Renal pelvis (tissue), 1 donor: ENCODE measurements at regions not wholly inside any gene's neighbourhood (a gene's known extent, or its start where the extent isn't known, plus 50 kb on each side); places are given as distances from the start of the nearest gene placed in this dataset.

Experiments
- DNase-seq: peaks from one replicate; pipeline ENCODE4 v3.0.0-alpha.2; 2013

GRCh38 chr4:149121023-149121404 lies 678.8 kb upstream of the NR3C2 start:
- no peak for DNase-seq

DNA sequence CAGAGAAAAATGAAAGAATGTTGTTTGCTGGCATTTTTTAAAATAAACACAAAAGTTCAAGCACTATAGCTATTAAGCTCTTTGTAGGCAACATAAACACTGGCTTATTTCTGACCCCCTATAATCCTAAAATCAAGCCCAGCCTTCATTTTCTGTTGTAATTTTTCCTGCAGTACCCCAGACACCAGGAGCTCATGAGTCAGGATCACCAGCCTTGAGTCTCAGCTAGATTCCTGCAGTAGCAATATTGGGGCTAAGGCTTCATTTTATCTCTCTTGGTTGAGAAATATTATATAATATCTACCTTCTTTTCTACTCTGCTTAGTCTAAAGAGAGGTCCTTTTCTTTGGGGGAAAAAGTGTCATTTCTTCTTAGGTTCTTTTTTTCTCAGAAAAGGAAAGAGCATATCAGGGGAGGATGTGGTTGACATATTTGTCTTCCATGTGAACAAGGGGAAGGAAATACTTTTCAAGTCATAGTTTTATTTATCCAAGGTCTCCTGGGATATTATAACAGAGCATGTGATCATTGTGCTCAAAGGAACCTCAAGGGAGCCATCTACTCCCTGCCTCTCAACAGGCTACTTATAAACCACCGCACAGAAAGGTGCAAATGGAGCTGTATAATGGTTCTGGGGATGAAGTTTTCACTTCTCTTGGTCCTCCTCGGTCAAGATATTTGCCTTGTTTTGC lies 678.3 kb upstream of the NR3C2 start:
- no peak for DNase-seq

DNA sequence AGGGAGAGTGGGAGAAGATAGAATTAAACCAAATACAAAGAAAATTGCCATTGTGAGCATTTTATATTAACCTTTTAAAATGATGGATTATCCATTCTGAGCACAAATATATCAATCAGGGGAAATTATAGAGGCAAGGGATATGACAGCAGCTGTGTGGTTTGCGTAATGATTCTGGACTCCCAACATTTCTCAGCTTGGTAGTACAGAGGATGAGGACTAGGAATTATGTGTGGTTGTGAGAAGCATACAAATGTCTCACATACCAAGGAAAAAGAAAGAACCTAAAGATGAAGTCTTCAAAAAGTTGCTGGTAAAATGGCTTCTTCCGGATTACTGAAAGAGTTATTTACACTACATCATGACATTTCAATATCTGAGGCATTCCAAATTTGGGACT lies 674.6 kb upstream of the NR3C2 start:
- no peak for DNase-seq

GRCh38 chr4:149113804-149114430 lies 671.7 kb upstream of the NR3C2 start:
- no peak for DNase-seq

DNA sequence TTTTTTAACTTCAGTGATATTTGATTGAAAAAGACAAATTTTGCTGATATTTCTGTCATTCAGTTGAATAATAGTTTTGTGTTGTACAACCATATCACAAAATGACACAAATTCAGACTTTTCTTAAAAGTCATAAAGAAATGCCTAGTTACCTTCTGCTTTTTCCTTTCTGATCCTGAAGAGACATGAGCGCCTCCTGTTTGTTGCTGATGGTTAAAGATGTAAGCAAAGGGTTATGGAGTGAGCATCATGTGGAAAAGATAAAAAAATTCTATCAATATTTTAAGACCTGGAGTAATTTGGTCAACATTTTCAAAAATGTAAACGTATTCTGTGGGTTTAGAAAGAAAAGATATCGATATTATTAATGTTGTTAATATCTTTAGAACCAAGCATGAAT lies 669.9 kb upstream of the NR3C2 start:
- no peak for DNase-seq

DNA sequence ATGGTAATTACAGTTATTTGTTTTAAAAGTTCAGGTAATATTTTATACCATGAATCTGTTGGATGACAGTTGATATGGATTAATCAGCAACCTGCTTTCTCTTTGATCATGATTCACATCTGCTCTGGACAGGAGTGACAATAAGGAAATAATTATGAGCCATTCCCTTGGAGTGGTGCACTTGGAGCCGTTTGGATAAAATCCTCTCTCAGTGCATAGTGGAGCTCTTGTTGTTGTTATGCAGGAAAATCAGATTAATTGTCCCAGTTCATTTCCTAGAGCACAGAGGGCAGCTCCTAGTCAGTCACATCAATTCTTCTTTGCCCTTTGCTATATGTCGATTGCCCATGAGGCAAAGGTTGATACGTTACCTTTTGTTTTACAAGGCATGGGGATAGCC lies 668.3 kb upstream of the NR3C2 start:
- DNase-seq = no peak

- DNase-seq = no peak
Observed at GRCh38 chr4:149108626-149109025, 666.4 kb upstream of the NR3C2 start.

- DNase-seq = no peak
Observed at GRCh38 chr4:149102765-149103164, 660.6 kb upstream of the NR3C2 start.

DNA sequence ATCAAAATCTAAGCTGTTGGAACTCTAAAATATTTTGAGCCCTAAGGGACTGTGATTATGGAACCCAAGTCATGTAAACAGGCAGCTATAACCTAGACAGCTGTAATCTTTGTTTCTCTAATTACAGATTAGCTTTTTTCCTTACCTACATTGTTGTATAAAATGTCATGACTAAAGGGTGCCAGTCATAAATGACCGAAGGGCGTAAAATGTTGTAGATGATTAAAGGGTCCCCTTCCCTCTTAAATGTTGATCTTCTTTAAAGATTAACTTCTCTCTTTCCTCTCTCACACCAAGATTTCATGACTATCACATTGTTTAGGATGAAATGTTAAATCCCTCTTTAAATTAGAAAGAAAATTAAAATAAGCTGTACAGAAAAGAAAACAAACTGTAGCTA lies 659.4 kb upstream of the NR3C2 start:
- DNase-seq = no peak

DNA sequence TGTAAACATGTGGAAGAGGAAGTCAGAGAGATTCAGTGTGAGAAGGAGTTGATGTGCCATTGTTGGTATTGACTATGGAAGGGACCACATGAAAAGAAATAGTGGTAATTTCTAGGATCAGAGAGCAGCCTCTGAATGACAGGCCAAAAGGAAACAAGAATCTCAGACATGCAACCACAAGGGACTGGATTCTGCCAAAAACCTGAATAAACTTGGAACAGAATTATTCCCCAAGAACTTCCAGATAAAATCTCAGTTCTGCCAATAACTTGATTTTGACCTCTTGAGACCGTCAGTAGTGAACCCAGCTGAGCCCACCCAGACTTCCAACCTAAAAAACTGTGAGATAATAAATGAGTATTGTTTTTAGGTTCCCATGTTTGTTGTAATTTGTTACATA lies 653.6 kb upstream of the NR3C2 start:
- DNase-seq = no peak

GRCh38 chr4:149095001-149095400 lies 652.8 kb upstream of the NR3C2 start:
- DNase-seq = no peak

- DNase-seq = no peak
Observed at GRCh38 chr4:149084144-149084543, 641.9 kb upstream of the NR3C2 start.

DNA sequence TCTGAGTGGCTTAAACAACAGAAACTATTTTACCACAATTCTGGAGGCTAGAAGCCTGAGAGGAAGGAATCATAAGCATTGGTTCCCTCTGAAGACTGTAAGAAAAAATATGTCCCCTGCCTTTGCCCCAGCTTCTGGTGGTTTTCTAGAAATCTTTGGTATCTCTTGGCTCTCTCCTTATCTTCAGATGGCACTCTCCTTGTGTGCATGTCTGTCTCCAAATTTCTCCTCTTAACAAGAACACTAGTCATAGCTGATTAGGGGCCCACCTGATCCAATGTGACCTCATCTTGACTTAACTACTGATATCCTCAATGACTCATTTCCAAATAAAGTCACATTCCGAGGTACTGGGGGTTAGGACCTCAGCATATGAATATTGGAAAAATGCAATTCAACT lies 635.0 kb upstream of the NR3C2 start:
- DNase-seq = no peak

- no peak for DNase-seq
Observed at GRCh38 chr4:149076401-149076800, 634.2 kb upstream of the NR3C2 start.

DNA sequence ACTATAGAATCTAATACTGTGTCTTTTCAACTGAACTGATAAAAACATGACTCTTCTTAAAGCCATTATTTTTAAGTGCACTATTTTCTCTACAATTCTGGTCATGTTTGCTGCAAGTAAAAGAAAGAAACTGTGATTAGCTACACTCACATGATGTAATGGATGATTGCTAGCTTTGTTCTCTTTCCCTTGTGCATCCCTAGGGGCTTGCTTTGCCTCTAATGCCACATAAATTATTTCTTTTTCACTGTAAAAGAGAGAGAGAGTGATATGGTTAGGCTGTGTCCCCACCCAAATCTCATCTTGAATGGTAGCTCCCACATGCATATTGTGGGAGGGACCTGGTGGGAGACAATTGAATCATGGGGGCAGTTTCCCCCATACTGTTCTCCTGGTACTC lies 630.2 kb upstream of the NR3C2 start:
- no peak for DNase-seq

- no peak for DNase-seq
Observed at GRCh38 chr4:149065753-149066152, 623.5 kb upstream of the NR3C2 start.

- no peak for DNase-seq
Observed at GRCh38 chr4:149062997-149063396, 620.8 kb upstream of the NR3C2 start.

GRCh38 chr4:149057594-149057993 lies 615.4 kb upstream of the NR3C2 start:
- no peak for DNase-seq

DNA sequence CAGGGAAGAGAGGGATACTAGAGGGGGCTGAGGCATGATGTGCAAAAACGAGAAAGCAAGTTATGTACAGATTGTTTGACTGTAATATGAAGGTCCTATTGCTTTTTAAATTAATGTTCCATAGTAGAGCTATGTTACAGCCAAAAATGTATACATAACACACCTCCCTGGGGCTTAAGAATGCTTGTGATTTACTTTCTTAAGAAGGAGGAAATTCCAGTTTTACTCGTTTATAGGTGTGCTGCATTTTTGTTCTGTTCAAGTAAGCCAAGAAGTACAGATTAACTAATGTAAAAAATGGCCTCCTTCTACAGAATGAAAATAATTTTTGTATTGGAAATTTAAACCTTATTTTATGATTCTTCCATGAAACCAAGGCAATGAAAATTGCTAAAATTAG lies 614.4 kb upstream of the NR3C2 start:
- peak; percentile 39 for DNase-seq

DNA sequence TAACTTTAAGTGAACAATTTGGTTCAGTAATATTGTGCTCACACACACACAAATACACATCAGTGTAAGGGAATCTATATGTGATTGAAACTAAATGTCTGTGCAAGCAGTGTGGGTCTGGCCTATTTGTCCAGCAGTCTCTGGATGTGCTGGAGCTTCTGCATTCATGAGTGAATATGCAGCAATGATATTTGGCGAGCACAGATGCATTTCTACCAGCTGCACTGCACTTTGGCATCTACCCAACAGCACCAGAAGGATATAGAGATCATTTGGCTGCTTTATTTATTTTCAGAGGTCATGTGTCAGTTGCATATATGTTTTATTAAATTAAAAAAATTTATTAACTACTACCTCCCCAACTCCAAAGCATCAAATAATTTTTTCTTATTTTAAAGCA lies 613.4 kb upstream of the NR3C2 start:
- DNase-seq = no peak

DNA sequence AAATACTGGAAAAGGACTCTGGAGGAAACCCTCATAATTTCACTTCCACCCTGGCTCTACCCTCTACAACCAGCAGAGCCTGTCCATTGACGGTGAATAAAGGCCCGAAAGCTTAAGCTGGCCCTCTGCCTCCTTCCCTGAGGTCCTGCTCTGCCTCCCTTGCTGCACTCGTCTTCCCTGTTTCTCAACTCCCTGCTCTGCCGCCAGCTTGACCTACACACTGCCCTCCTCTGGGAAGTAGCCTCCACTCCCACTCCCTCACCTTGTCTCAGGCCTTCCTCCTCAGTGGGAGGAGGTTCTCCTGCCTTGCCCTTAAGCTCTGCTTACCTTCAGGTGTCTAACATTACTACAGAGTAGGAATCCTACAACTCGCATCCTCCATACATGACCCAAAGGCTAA lies 608.6 kb upstream of the NR3C2 start:
- DNase-seq = no peak

DNA sequence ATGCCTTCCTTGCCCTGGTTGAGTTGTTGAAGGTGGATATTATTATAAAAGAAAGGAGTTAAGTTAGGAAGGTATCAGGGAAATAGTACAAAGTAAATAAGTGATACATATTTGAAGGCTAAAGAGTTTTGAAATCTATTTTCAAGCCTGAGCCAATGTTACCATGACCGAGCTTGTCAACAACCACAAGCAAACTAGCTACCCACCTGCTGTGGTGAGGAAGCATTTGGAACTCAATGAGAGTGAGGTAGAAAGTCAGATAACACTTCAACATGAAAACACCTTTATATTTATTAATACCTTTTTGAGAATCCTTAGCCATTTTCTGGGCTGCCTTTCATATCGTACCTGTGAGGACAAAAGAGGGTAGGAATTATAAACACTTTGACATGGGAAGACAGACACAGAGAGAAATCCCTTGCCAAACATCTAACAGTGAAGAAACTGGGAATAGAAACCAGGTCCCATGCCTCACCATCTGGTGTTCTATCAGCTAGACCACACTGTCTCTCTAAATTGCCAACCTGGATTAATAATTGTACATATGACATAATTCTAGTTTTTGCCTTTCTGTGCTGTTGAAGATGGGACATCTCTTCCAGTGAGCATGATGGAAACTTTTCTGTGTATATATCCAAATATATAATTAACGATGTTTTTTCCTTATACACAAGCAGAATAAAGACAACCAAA lies 606.4 kb upstream of the NR3C2 start:
- no peak for DNase-seq

GRCh38 chr4:149047368-149047767 lies 605.2 kb upstream of the NR3C2 start:
- DNase-seq = no peak

- no peak for DNase-seq
Observed at GRCh38 chr4:149045731-149046130, 603.5 kb upstream of the NR3C2 start.
